ENCODE measurements at regions not wholly inside any gene's neighbourhood (a gene's known extent, or its start where the extent isn't known, plus 50 kb on each side); places are given as distances from the start of the nearest gene placed in this dataset.

DNA sequence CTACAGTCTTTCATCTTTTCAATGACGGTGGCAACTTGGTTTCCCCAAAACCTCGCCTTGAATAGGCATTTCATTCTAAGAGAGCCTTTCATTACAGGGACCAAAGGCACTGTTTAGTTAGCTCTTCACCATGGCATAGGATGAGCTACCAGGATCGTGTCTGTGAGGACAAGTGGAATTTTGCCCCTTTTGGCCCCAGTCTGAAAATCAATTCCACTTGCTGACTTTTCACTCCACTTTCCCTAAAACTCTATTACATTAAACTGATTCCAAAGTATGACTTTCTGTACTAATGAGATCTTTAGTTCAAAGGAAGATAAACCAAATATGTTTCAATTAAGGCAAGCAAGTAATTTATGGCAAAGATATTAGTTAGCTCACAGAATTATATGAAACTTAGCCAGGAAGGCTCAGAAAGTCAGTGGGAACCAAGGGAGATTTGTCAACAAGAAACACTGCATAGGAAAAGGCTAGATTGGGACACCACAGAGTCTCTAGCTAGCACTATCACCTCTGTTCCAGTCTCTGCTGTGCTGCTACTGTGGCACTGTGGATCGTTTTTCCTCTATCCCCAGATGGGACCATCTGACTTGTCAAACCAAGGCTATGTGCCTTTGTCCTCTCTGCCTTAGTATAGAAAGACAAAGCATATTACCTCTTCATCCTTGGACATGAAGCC, 145.6 kb downstream of the SLC7A11 start:
- TF ChIP-seq, protein P1, sequence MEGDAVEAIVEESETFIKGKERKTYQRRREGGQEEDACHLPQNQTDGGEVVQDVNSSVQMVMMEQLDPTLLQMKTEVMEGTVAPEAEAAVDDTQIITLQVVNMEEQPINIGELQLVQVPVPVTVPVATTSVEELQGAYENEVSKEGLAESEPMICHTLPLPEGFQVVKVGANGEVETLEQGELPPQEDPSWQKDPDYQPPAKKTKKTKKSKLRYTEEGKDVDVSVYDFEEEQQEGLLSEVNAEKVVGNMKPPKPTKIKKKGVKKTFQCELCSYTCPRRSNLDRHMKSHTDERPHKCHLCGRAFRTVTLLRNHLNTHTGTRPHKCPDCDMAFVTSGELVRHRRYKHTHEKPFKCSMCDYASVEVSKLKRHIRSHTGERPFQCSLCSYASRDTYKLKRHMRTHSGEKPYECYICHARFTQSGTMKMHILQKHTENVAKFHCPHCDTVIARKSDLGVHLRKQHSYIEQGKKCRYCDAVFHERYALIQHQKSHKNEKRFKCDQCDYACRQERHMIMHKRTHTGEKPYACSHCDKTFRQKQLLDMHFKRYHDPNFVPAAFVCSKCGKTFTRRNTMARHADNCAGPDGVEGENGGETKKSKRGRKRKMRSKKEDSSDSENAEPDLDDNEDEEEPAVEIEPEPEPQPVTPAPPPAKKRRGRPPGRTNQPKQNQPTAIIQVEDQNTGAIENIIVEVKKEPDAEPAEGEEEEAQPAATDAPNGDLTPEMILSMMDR (IDR thresholded peaks at IDR 0.05), result no peak
- TF ChIP-seq TCF7L2 (IDR thresholded peaks at IDR 0.05; ENCODE audit: low read depth, low read length) (no peak), POLR2AphosphoS5 (IDR thresholded peaks at IDR 0.05; ENCODE audit: low read depth, low read length) (no peak), SIN3A (IDR thresholded peaks at IDR 0.05; ENCODE audit: borderline replicate concordance, insufficient read depth, low read depth, low read length) (no peak)

All from Panc1 (cell line).